Stomach smooth muscle (tissue), 2 donors: ENCODE measurements at regions not wholly inside any gene's neighbourhood (a gene's known extent, or its start where the extent isn't known, plus 50 kb on each side); places are given as distances from the start of the nearest gene placed in this dataset.
A peak's percentile ranks its signal among the peaks of the same experiment; 100 is the strongest.

Experiments used
- H3K27ac ChIP-seq: one replicate; pipeline ENCODE4 v1.7.0; 2013; ENCODE audit warnings: mild to moderate bottlenecking, low read length, inconsistent platforms
- H3K27me3 ChIP-seq, 2 donors: one replicate each; pipeline ENCODE4 v1.7.0; 2013; ENCODE audit warnings: low read length in 2 of 2; ENCODE audit not compliant: insufficient read depth in 2 of 2, control insufficient read depth in 1 of 2
- H3K36me3 ChIP-seq, 2 donors: one replicate each; pipeline ENCODE4 v1.7.0; 2013; ENCODE audit warnings: low read length in 2 of 2; ENCODE audit not compliant: control insufficient read depth in 2 of 2, insufficient read depth in 2 of 2
- H3K4me1 ChIP-seq: one replicate; pipeline ENCODE4 v1.7.0; 2013; ENCODE audit warnings: low read length; ENCODE audit not compliant: control insufficient read depth, insufficient read depth
- H3K4me3 ChIP-seq, 2 donors: one replicate each; pipeline ENCODE4 v1.7.0; 2013; ENCODE audit warnings: low read length in 2 of 2
- H3K9ac ChIP-seq, 2 donors: one replicate each; pipeline ENCODE4 v1.7.0; 2013; ENCODE audit warnings: low read length in 2 of 2, mild to moderate bottlenecking in 1 of 2
- H3K9me3 ChIP-seq, 2 donors: one replicate each; pipeline ENCODE4 v1.7.0; 2013; ENCODE audit warnings: low read length in 2 of 2; ENCODE audit not compliant: control insufficient read depth in 2 of 2
- donor health status: healthy.
- donor health status: Pancreatic carcinoma.

- no peaks in the 10 kb centered on the region for H3K4me1 ChIP-seq
- H3K9me3 ChIP-seq = no peaks in the 10 kb centered on the region
- H3K36me3 ChIP-seq = no peaks in the 10 kb centered on the region
- H3K27ac ChIP-seq = no peak overlapping the region
- H3K27me3 ChIP-seq = no peaks in the 10 kb centered on the region
- no peak overlapping the region for H3K4me3 ChIP-seq
- no peak overlapping the region for H3K9ac ChIP-seq
These were observed 81.4 kb downstream of the DDIT4L start for GRCh38 chr4:100108869-100109268.

DNA sequence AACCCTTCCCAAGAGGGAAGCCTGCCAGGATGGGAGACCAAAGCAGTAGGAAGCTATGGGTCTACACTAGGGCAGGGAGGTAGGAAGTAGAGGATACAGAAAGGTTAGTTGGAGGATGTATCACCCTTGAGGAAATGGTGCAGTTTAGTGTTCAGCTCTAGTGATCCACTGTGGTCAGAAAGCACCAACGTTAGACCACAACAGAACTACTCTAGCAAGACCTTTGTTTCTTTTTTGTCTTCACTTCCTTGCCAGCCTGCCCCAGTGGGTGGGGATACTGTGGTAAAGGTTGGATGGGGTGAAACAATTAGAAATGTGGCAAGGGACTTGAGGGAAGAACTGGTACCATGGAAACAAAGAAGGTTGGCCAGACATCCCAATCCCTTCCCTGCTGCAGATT, 83.3 kb downstream of the DDIT4L start:
- no peaks in the 10 kb centered on the region for H3K4me1 ChIP-seq

DNA sequence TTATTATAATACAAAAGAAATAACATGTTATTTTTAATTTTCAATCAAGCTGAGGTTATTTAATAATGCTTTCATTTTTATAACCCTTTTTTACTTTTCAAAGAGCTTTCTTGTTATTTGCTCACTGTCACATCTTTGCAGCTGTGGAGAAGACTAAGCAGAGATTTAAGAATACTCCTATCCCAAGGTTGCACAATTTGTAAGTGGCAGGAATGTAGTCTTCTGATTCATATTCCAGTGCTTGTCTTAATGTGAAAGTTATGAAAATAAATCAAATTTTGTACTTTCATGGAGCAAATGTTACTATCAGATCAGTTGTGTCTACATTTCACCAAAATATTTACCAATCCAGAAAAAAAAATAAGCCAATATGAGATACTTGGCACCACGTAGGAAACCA, 86.6 kb downstream of the DDIT4L start:
- Histone ChIP-seq H3K9ac (no peak overlapping the region), H3K9me3 (no peaks in the 10 kb centered on the region), H3K4me3 (no peak overlapping the region), H3K27me3 (no peaks in the 10 kb centered on the region), H3K4me1 (no peaks in the 10 kb centered on the region), H3K36me3 (no peaks in the 10 kb centered on the region), H3K27ac (no peak overlapping the region)

More for the DNA sequence above, 83.3 kb downstream of the DDIT4L start:
- no peak overlapping the region for H3K27ac ChIP-seq
- H3K36me3 ChIP-seq = no peaks in the 10 kb centered on the region
- H3K9me3 ChIP-seq = no peaks in the 10 kb centered on the region
- H3K9ac ChIP-seq = no peak overlapping the region
- no peaks in the 10 kb centered on the region for H3K27me3 ChIP-seq
- no peak overlapping the region for H3K4me3 ChIP-seq

GRCh38 chr4:100100985-100101384, 89.3 kb downstream of the DDIT4L start:
- H3K4me1 ChIP-seq = no peaks in the 10 kb centered on the region
- no peak overlapping the region for H3K4me3 ChIP-seq
- no peaks in the 10 kb centered on the region for H3K9me3 ChIP-seq
- H3K9ac ChIP-seq = no peak overlapping the region
- H3K27ac ChIP-seq = no peak overlapping the region
- H3K27me3 ChIP-seq = no peaks in the 10 kb centered on the region
- H3K36me3 ChIP-seq = no peaks in the 10 kb centered on the region

GRCh38 chr4:100099746-100100145, 90.5 kb downstream of the DDIT4L start:
- no peaks in the 10 kb centered on the region for H3K36me3 ChIP-seq
- no peak overlapping the region for H3K9ac ChIP-seq
- no peaks in the 10 kb centered on the region for H3K9me3 ChIP-seq
- H3K4me3 ChIP-seq = no peak overlapping the region
- H3K27me3 ChIP-seq = no peaks in the 10 kb centered on the region
- no peaks in the 10 kb centered on the region for H3K4me1 ChIP-seq
- H3K27ac ChIP-seq = no peak overlapping the region

DNA sequence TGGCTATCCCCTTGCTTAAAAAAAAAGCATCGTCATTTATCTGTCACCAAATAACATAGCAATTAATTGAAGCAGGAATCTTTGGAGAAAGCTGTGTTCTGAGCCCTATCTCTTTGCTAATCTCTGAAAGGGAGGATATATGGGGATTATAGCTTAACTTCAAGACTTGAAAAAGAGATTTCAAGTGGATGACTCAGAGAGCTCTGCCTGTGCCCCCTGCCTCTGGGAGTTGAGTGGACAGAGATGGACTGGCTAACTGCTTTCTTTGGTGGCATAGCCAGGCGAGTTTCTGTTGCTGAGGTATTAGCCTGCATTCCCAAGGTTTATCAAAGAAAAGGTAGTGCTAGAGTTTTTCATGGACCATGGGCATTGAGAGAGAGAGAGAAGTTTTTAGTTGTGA, 91.6 kb downstream of the DDIT4L start:
- no peak overlapping the region for H3K4me3 ChIP-seq
- H3K36me3 ChIP-seq = no peaks in the 10 kb centered on the region
- no peaks in the 10 kb centered on the region for H3K27me3 ChIP-seq
- H3K4me1 ChIP-seq = peaks cover under 1% of the 10 kb centered on the region
- no peaks in the 10 kb centered on the region for H3K9me3 ChIP-seq
- no peak overlapping the region for H3K27ac ChIP-seq
- no peak overlapping the region for H3K9ac ChIP-seq

DNA sequence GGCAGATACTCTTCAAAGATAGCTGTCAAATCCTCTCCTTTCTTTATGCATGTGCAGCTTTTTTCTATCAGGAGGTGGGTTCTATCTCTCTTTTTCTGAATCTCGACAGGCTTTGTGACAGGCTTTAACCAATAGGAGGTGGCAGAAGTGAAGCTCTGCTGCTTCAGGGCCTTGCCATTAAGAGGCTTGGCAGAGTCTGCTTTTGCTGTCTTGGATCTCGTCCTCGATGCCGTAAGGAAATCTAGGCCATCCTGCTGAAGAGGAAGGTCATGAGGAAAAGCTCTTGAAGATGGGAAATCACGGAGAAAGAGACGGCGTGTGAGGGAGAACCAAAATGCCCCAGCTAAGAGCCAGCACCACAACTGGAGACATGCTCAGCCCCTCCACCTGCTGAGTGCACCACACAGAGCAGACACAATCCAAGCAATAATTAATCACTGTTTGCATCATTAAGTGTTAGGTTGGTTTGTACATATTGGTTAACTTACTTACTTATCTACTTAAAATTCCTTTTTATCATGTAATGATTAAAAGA, 92.2 kb downstream of the DDIT4L start:
- Histone ChIP-seq H3K4me1 (peaks cover 3% of the 10 kb centered on the region), H3K4me3 (no peak overlapping the region), H3K9me3 (no peaks in the 10 kb centered on the region), H3K9ac (no peak overlapping the region), H3K27ac (no peak overlapping the region), H3K36me3 (no peaks in the 10 kb centered on the region), H3K27me3 (no peaks in the 10 kb centered on the region)

DNA sequence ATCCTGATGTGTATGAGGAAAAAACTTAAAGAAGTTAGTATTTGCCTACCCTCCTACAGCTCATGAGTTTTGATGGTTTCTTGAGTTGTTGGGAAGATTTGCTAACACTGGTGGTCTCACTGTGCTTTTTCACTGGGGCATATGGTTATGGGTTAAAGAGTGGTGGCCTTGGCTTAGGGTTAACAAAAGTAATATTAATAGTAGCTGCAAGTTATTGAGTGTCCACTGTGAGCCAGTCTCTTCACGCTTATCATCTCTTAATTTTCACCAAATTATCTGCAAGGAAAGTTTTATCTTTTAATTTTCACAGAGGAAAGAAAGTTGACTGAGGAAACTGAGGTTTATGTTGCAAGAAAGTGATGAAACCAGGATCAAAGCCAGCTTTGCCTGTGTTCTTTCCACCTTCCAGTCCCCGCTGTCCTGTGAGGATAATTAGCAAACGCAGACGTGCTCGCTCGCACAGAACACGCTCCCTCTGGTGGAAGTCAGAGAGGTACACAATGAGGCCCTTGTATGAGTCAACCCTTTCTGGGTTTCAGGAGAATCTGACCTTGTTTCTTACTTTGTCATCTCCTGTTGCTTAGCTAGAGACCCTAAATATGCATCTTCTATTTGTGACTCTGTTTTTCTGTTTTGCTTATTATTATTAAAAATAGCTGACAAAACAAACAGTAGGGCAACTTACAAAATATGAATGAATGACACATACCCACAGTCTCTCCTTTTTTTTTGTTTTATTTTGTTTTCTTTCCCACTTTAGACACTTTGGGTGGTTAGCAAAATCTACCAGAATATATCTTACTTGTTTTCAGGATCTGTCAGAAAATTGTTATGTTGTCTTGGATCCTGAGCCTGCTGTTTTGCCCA, 94.3 kb downstream of the DDIT4L start:
- Histone ChIP-seq H3K9ac (no peak overlapping the region), H3K9me3 (no peaks in the 10 kb centered on the region), H3K36me3 (no peaks in the 10 kb centered on the region), H3K4me1 (peaks cover 3% of the 10 kb centered on the region), H3K4me3 (no peak overlapping the region), H3K27me3 (no peaks in the 10 kb centered on the region), H3K27ac (no peak overlapping the region)

GRCh38 chr4:100093091-100093866, 97.0 kb downstream of the DDIT4L start:
- Histone ChIP-seq H3K36me3 (no peaks in the 10 kb centered on the region), H3K9ac (peak overlapping the region in 1 of 2 donors; percentile 55), H3K4me3 (no peak overlapping the region), H3K9me3 (no peaks in the 10 kb centered on the region), H3K4me1 (peaks cover 3% of the 10 kb centered on the region), H3K27ac (no peak overlapping the region), H3K27me3 (no peaks in the 10 kb centered on the region)

GRCh38 chr4:100087743-100088142, 102.5 kb downstream of the DDIT4L start:
- Histone ChIP-seq H3K27ac (no peak overlapping the region), H3K9me3 (no peaks in the 10 kb centered on the region), H3K4me1 (no peaks in the 10 kb centered on the region), H3K36me3 (no peaks in the 10 kb centered on the region), H3K27me3 (no peaks in the 10 kb centered on the region), H3K9ac (no peak overlapping the region), H3K4me3 (no peak overlapping the region)
